ENCODE measurements at regions not wholly inside any gene's neighbourhood (a gene's known extent, or its start where the extent isn't known, plus 50 kb on each side); places are given as distances from the start of the nearest gene placed in this dataset.
"Not testable (repeated sequence)": the region's sequence is repeated elsewhere in the genome, so short reads cannot be mapped to it uniquely, and the experiment has no call there.

DNA sequence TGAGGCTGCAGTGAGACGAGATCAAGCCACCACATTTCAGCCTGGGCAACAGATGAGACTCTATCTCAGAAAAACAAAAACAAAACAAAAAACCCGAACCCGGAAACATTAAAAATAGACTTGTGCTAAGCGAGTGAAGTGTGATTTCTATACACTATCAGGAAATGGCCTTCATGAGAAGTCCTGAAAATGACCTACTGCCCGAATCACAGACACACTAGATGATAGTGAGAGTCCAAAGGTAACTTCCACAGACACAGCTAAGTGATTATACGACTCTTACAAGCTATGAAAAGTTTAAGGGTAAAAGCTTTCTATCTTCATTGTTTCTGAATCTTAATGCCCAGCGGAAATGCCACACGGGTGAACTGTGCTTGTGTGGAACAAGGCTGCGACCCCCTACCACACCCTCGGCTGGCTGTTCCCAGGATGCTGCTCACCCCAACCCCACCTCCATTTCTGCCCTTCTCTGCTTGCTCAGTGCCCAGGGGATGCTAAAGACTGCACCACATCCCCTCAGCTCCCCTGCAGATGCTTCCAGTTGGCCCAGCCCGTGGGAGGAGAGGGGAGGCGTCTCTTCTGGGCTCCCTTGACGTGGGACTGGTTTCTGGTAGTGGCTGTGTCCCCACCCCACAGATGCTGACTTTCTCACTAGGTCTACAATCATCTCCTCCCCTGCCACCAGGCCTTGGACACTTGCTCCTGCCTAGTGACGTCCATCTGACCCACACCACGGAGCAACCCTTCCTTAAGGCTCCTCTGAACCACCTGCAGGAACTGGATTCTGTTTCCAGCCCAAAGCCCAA lies 49.7 kb upstream of the LPCAT1 start:
- H3K36me3 ChIP-seq (ENCODE audit: insufficient read depth, low read length), result peaks cover 54% of the 10 kb centered on the region
- not testable (repeated sequence) for H3K9ac ChIP-seq (ENCODE audit: low read depth, low read length)

More for the DNA sequence above, 49.7 kb upstream of the LPCAT1 start:
- not testable (repeated sequence) for H3K9me3 ChIP-seq (ENCODE audit: insufficient read depth, low read depth, low read length); H3K27ac ChIP-seq (ENCODE audit: low read depth, low read length); H3K4me1 ChIP-seq (ENCODE audit: insufficient read depth, low read length); H3K4me3 ChIP-seq (ENCODE audit: low read length); H3K27me3 ChIP-seq (ENCODE audit: insufficient read depth, low read length)
- WGBS, result 95% methylated on average over 14 of the region's 15 CpGs
